ENCODE measurements at regions not wholly inside any gene's neighbourhood (a gene's known extent, or its start where the extent isn't known, plus 50 kb on each side); places are given as distances from the start of the nearest gene placed in this dataset.

- Mint-ChIP-seq H3K4me1 (ENCODE audit: low read depth, unreplicated experiment) (no peaks in the 10 kb centered on the region), H3K4me3 (ENCODE audit: unreplicated experiment) (no peak overlapping the region), H3K9me3 (ENCODE audit: unreplicated experiment) (no peaks in the 10 kb centered on the region), H3K27me3 (ENCODE audit: unreplicated experiment) (no peaks in the 10 kb centered on the region), H3K36me3 (ENCODE audit: unreplicated experiment) (no peaks in the 10 kb centered on the region), H3K27ac (ENCODE audit: unreplicated experiment) (no peak overlapping the region)
- DNase-seq, result no peak
- no peak for TF ChIP-seq CTCF (IDR thresholded peaks at IDR 0.05; ENCODE audit: partially characterized antibody, unreplicated experiment)
Measured at GRCh38 chr5:156169495-156169894, 157.5 kb upstream of the SGCD start.

GRCh38 chr5:156170351-156170961 lies 156.5 kb upstream of the SGCD start:
- Mint-ChIP-seq H3K4me1 (ENCODE audit: low read depth, unreplicated experiment) (no peaks in the 10 kb centered on the region), H3K27me3 (ENCODE audit: unreplicated experiment) (no peaks in the 10 kb centered on the region), H3K9me3 (ENCODE audit: unreplicated experiment) (no peaks in the 10 kb centered on the region), H3K27ac (ENCODE audit: unreplicated experiment) (no peak overlapping the region), H3K36me3 (ENCODE audit: unreplicated experiment) (no peaks in the 10 kb centered on the region), H3K4me3 (ENCODE audit: unreplicated experiment) (no peak overlapping the region)
- no peak for TF ChIP-seq CTCF (IDR thresholded peaks at IDR 0.05; ENCODE audit: partially characterized antibody, unreplicated experiment)
- no peak for DNase-seq

- no peaks in the 10 kb centered on the region for H3K4me1 Mint-ChIP-seq (ENCODE audit: low read depth, unreplicated experiment)
- no peaks in the 10 kb centered on the region for H3K36me3 Mint-ChIP-seq (ENCODE audit: unreplicated experiment)
- no peak for DNase-seq
- no peak overlapping the region for H3K4me3 Mint-ChIP-seq (ENCODE audit: unreplicated experiment)
- no peaks in the 10 kb centered on the region for H3K9me3 Mint-ChIP-seq (ENCODE audit: unreplicated experiment)
- no peak for TF ChIP-seq CTCF (IDR thresholded peaks at IDR 0.05; ENCODE audit: partially characterized antibody, unreplicated experiment)
- no peak overlapping the region for H3K27ac Mint-ChIP-seq (ENCODE audit: unreplicated experiment)
- H3K27me3 Mint-ChIP-seq (ENCODE audit: unreplicated experiment), result no peaks in the 10 kb centered on the region
Measured at GRCh38 chr5:156174225-156174624, 152.7 kb upstream of the SGCD start.

GRCh38 chr5:156178117-156178516 lies 148.8 kb upstream of the SGCD start:
- Mint-ChIP-seq H3K27ac (ENCODE audit: unreplicated experiment) (no peak overlapping the region), H3K4me3 (ENCODE audit: unreplicated experiment) (no peak overlapping the region), H3K9me3 (ENCODE audit: unreplicated experiment) (no peaks in the 10 kb centered on the region), H3K4me1 (ENCODE audit: low read depth, unreplicated experiment) (no peaks in the 10 kb centered on the region), H3K27me3 (ENCODE audit: unreplicated experiment) (no peaks in the 10 kb centered on the region), H3K36me3 (ENCODE audit: unreplicated experiment) (no peaks in the 10 kb centered on the region)
- TF ChIP-seq CTCF (IDR thresholded peaks at IDR 0.05; ENCODE audit: partially characterized antibody, unreplicated experiment), result no peak
- no peak for DNase-seq

GRCh38 chr5:156181656-156182055 lies 145.3 kb upstream of the SGCD start:
- no peaks in the 10 kb centered on the region for H3K27me3 Mint-ChIP-seq (ENCODE audit: unreplicated experiment)
- H3K27ac Mint-ChIP-seq (ENCODE audit: unreplicated experiment), result no peak overlapping the region

More at GRCh38 chr5:156181656-156182055, 145.3 kb upstream of the SGCD start:
- Mint-ChIP-seq H3K9me3 (ENCODE audit: unreplicated experiment) (no peaks in the 10 kb centered on the region), H3K4me1 (ENCODE audit: low read depth, unreplicated experiment) (no peaks in the 10 kb centered on the region), H3K4me3 (ENCODE audit: unreplicated experiment) (no peak overlapping the region), H3K36me3 (ENCODE audit: unreplicated experiment) (no peaks in the 10 kb centered on the region)
- TF ChIP-seq CTCF (IDR thresholded peaks at IDR 0.05; ENCODE audit: partially characterized antibody, unreplicated experiment), result no peak
- DNase-seq, result no peak
